ENCODE measurements at regions not wholly inside any gene's neighbourhood (a gene's known extent, or its start where the extent isn't known, plus 50 kb on each side); places are given as distances from the start of the nearest gene placed in this dataset.

DNA sequence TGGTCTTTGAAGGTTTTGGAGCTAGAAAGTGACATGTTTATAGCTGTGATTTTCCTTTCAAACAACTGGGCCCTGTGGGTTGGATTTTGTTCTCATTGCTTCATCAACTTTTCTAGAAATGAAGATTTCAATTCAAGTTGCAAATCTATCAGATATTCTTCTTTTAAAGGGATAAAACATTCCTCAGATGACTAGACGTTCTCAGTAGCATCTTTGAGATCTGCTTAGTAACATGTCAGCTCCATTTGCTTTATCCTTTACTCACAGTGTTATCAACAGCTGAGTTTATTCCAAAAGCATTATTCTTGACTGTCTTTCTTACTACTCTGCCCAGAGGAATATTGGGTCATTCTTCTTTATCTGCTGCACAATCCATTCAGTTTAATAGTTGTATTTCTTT lies 108.2 kb upstream of the GIMD1 start:
- TF ChIP-seq SUZ12 (IDR thresholded peaks at IDR 0.05; ENCODE audit: extremely low read depth, insufficient read depth, insufficient read length) (no peak), ZNF274 (IDR thresholded peaks at IDR 0.05; ENCODE audit: low read depth, low read length) (no peak), YY1 (IDR thresholded peaks at IDR 0.05; ENCODE audit: insufficient read depth, insufficient read length) (no peak)
